ENCODE measurements at regions not wholly inside any gene's neighbourhood (a gene's known extent, or its start where the extent isn't known, plus 50 kb on each side); places are given as distances from the start of the nearest gene placed in this dataset.

DNA sequence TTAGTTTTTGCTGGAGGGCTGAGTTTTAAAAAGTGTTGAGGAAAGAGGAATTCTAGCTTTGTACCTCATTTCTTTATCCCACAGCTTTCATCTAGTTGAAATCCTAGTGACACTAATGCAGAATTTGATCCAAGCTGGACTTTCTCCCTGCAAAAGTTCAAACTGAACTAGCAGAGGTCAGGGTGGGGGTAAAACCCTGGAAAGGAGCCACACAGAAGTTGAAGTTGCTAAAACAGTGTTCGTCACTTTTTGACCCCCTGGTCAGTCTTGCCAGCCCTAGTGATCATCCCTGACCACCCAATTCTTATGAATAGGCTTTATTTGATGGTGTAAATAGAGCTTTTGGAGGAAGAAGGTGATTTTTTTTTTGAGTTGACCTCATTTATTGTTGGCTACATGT is 390.4 kb downstream of the TMEM38B start:
- ATAC-seq, result no peak
- Mint-ChIP-seq H3K9me3 (peaks cover 10% of the 10 kb centered on the region), H3K36me3 (no peaks in the 10 kb centered on the region), H3K4me3 (no peak overlapping the region), H3K4me1 (peaks cover 2% of the 10 kb centered on the region; the same call in 1 of the 2 replicates), H3K27ac (no peak overlapping the region), H3K27me3 (ENCODE audit: low read depth) (no peaks in the 10 kb centered on the region)
- DNase-seq (ENCODE audit: low spot score), result no peak
- POLR2A ChIA-PET, result no interaction called here
- CTCF ChIA-PET, result no interaction called here
- TF ChIP-seq ERG (CRISPR knock-in tag; IDR thresholded peaks at IDR 0.05), result no peak
- TF ChIP-seq, protein P1, sequence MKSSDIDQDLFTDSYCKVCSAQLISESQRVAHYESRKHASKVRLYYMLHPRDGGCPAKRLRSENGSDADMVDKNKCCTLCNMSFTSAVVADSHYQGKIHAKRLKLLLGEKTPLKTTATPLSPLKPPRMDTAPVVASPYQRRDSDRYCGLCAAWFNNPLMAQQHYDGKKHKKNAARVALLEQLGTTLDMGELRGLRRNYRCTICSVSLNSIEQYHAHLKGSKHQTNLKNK (CRISPR knock-in tag; IDR thresholded peaks at IDR 0.05), result no peak
- no peak for TF ChIP-seq PREB (CRISPR knock-in tag; IDR thresholded peaks at IDR 0.05; ENCODE audit: borderline replicate concordance)
- no peak for TF ChIP-seq CREM (CRISPR knock-in tag; IDR thresholded peaks at IDR 0.05)
- TF ChIP-seq CREB1 (CRISPR knock-in tag; IDR thresholded peaks at IDR 0.05), result no peak
- no peak for TF ChIP-seq E2F1 (CRISPR knock-in tag; IDR thresholded peaks at IDR 0.05)
- TF ChIP-seq FOXP4 (CRISPR knock-in tag; IDR thresholded peaks at IDR 0.05), result no peak
- TF ChIP-seq, protein P2, sequence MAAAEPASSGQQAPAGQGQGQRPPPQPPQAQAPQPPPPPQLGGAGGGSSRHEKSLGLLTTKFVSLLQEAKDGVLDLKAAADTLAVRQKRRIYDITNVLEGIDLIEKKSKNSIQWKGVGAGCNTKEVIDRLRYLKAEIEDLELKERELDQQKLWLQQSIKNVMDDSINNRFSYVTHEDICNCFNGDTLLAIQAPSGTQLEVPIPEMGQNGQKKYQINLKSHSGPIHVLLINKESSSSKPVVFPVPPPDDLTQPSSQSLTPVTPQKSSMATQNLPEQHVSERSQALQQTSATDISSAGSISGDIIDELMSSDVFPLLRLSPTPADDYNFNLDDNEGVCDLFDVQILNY (CRISPR knock-in tag; IDR thresholded peaks at IDR 0.05), result no peak
- TF ChIP-seq RORB (CRISPR knock-in tag; IDR thresholded peaks at IDR 0.05), result no peak
- no peak for TF ChIP-seq ZBTB21 (CRISPR knock-in tag; IDR thresholded peaks at IDR 0.05; ENCODE audit: borderline replicate concordance)
- no peak for TF ChIP-seq FOXK1 (CRISPR knock-in tag; IDR thresholded peaks at IDR 0.05)
- TF ChIP-seq, protein P3, sequence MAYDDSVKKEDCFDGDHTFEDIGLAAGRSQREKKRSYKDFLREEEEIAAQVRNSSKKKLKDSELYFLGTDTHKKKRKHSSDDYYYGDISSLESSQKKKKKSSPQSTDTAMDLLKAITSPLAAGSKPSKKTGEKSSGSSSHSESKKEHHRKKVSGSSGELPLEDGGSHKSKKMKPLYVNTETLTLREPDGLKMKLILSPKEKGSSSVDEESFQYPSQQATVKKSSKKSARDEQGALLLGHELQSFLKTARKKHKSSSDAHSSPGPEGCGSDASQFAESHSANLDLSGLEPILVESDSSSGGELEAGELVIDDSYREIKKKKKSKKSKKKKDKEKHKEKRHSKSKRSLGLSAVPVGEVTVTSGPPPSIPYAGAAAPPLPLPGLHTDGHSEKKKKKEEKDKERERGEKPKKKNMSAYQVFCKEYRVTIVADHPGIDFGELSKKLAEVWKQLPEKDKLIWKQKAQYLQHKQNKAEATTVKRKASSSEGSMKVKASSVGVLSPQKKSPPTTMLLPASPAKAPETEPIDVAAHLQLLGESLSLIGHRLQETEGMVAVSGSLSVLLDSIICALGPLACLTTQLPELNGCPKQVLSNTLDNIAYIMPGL (CRISPR knock-in tag; IDR thresholded peaks at IDR 0.05), result no peak
- no peak for TF ChIP-seq EMX1 (CRISPR knock-in tag; IDR thresholded peaks at IDR 0.05)
- no peak for TF ChIP-seq TP53 (CRISPR knock-in tag; IDR thresholded peaks at IDR 0.05)
- TF ChIP-seq GTF2I (CRISPR knock-in tag; conservative IDR thresholded peaks at IDR 0.05), result no peak
- TF ChIP-seq ZNF423 (CRISPR knock-in tag; IDR thresholded peaks at IDR 0.05), result no peak
- TF ChIP-seq ZSCAN18 (CRISPR knock-in tag; IDR thresholded peaks at IDR 0.05), result no peak
- TF ChIP-seq ZNF532 (CRISPR knock-in tag; IDR thresholded peaks at IDR 0.05; ENCODE audit: borderline replicate concordance), result no peak
- TF ChIP-seq, protein P4, sequence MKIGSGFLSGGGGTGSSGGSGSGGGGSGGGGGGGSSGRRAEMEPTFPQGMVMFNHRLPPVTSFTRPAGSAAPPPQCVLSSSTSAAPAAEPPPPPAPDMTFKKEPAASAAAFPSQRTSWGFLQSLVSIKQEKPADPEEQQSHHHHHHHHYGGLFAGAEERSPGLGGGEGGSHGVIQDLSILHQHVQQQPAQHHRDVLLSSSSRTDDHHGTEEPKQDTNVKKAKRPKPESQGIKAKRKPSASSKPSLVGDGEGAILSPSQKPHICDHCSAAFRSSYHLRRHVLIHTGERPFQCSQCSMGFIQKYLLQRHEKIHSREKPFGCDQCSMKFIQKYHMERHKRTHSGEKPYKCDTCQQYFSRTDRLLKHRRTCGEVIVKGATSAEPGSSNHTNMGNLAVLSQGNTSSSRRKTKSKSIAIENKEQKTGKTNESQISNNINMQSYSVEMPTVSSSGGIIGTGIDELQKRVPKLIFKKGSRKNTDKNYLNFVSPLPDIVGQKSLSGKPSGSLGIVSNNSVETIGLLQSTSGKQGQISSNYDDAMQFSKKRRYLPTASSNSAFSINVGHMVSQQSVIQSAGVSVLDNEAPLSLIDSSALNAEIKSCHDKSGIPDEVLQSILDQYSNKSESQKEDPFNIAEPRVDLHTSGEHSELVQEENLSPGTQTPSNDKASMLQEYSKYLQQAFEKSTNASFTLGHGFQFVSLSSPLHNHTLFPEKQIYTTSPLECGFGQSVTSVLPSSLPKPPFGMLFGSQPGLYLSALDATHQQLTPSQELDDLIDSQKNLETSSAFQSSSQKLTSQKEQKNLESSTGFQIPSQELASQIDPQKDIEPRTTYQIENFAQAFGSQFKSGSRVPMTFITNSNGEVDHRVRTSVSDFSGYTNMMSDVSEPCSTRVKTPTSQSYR (CRISPR knock-in tag; IDR thresholded peaks at IDR 0.05), result no peak

Data from WTC11 (cell line).